HUDEP-2 (cell line): ENCODE measurements at regions not wholly inside any gene's neighbourhood (a gene's known extent, or its start where the extent isn't known, plus 50 kb on each side); places are given as distances from the start of the nearest gene placed in this dataset.

Experiments used
- DNase-seq, 76 experiments: peaks; one replicate each; lab custom pipeline; 2025; ENCODE audit not compliant: unreplicated experiment in 76 of 76; lab: John Stamatoyannopoulos, UW

DNA sequence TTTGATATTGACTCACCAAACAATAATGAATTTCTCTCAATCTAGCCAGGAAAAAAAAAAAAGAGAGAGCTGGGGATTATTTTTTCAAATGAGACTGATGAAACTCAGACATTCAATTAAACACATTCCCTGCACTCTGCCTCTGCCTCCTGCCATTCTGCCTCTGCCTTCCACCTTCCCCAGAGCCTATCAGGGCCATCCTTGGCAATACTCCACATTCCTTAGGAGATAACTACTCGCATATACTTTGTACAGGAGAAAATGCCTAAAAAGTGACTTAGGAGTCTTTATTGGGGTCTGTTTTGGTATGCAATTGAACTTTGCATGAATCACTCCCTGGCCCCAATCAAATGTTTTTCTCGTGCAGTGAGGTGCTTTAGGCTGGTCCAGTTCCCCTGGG, 246.6 kb upstream of the PLET1 start:
- no peak for DNase-seq

DNA sequence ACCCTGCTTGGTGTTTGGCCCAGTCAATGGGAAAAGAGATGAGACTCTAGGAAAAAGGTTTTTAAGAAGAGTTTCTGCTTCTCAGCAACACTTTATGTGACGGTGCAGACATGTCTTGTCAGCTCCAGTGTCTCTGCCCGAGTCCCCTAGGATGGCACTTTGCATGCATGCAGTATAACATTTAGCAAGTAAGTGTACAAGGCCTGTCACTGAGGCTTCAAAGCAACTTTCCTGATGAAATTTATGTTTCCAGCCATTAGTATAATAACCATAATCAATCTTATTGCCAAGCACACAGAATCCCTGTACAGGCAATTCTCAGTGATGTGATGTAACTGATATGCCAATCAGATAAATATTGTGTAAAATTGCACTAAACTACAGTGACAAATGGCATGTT, 248.1 kb upstream of the PLET1 start:
- DNase-seq, result no peak

DNA sequence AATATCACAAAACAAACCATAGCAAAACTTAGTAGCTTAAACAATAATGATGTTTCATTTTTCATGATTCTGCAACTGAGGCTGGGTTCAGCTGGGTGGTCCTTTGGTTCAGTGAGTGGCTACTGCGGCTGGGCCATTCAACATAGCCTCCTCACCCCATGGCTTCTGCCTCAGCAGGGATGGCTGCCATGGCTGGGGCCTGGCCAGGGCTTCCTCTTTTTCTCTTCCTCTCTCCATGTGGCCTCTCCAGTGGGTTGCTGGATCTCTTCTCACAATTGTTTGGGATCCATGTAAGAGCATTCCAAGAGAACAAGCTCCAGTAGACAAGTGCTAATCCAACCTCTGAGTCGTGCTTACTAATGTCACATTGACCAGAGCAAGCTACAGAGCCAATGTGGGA, 248.6 kb upstream of the PLET1 start:
- no peak for DNase-seq

DNA sequence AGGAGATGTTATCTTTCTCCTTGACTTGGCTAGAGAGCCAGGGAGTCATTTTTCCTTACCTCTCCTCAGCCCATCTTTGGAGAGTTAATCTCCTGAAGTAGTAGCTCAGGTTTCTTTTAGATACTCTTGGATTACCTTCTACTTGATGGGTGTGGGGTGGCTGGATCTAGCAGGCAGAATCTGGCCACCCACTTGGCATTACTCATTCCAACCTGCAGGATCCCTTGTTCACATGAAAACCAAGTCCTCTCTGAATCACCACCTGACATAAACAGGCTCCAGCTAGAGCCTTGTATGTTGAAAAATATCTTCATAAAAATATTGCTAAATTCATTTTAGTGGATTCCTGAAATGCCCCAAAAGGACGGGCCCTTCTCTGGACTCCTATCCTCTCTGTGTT, 250.6 kb upstream of the PLET1 start:
- no peak for DNase-seq

DNA sequence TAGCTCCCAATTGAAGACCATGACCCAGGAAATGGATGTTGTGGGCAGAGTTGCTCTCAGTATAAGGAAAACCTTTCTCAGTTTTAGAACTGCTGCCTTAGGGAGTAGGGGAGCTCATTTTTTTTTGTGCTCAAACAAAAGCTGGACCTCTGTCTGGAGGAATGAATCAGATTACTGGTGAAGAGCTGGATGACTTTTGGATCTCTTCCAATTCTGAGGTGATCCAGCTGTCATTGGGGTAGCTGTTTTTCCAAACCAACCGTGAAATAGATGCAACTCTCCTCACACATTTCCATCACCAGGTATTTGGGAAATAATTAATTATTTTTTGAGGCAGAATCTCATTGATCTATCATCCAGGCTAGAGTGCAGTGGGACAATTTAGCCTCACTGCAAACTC, 251.3 kb upstream of the PLET1 start:
- no peak for DNase-seq

DNA sequence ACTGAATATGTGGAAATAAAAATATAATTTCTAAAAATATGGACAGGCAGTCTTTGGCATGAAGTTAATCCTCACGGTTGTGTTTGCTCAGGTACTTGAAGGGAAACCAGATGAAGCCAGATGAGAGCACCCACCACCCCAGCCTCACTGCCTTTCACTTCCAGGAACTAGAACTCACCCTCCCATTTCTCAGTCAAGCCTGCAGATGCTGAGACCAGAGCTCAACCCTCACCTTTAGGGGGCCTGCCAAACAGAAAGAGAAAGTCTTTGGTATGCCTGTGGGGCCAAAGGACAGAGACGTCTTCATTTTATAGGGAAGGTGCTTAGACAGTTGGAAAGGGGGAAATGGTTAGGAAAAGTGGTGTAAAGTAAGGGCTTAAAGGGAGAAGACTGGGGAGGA, 252.8 kb upstream of the PLET1 start:
- no peak for DNase-seq

DNA sequence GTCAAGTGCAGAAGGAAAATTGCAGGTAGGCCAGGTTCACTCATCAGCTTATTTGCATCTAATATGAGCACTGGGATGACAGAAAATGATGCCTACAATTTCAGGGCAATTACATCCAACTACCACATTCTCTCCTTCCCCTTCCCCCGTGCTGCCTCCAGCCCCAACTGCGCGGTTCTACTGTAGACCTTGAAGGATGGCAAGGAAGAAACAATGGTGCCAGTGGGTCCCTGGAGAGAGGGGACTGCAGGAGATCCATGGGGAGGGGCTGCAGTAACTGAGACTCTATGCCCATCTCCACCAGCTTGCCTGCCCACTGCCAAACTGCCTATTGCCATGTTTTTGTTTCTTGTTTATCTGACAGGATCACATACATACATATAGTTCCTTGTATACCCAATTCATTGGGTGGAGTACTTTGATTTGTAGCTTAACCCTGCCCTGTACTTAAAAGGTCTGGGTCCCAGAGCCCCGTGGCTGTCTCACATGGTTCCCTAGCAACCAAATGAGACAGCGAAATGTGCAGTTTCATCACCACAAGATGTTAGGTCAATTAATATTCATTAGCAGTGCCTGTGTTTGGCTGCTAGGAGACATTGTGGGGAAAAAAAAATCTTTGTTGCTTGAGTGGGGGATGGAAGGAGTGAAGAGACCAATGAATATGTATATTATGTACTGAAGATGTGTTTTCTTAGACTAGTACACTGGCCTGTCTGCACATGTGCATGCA, 253.5 kb upstream of the PLET1 start:
- DNase-seq, result no peak

DNA sequence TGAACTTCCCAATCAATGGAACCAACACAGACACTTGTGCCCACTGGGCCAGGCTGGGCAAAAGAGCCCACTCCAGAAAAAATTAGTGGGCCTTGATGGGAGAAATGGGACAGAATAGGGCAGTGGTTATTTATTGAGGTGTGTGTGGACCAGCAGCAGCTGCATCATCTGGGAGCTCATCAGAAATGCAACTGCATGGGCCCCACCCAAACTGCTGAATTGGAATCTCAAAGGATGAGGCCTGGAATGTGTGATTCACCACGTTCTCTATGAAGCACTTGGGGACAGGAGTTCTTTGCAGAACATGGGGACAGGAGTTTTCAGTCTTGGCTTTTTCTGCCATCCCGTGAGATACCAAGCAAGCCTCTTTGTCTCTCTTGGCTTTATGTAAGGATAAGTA, 255.6 kb upstream of the PLET1 start:
- DNase-seq, result no peak

DNA sequence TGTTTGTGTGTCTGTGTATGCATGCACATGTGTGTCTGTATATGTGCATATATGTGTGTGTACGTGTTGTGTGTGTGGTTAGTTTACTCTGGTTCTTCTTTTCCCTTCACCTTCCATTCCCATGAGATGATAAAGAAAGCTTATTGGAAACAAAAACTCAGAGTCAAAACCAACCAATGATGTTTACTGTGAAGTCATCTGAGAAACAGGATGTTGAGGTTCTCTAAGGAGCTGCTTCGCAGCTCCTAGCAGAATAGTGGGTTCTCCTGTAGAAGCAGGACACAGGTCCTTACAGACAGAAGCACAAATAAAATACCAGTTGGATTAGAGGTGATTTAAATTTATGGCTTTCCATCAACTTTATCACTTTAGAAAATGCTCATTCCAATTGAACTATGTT, 256.1 kb upstream of the PLET1 start:
- no peak for DNase-seq

DNA sequence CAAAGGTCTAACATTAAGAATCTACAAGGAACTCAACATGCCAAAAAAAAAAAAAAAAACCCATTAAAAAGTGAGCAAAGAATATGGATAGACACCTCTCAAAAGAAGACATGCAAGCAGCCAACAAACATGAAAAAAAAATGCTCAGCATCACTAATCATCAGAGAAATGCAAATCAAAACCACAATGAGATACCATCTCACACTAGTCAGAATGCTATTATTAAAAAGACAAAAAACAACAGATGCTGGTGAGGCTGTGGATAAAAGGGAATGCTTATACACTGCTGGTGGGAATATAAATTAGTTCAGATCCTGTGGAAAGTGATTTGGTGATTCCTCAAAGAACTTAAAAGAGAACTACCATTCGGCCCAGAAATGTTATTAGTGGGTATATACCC, 257.7 kb upstream of the PLET1 start:
- DNase-seq, result no peak

DNA sequence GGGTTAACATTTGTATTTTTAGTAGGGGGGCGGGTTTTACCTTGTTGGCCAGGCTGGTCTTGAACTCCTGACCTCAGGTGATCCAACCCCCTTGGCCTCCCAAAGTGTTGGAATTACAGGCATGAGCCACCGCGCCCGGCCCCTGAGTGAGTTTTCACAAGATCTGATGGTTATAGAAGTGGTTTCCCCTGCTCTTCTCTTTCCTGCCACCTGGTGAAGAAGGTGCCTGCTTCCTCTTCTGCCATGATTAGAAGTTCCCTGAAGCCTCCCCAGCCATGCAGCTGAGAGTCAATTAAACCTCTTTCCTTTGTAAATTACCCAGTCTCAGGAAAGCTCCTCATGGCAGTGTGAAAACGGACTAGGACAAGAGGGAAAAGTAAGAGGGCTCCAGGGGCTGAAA, 259.1 kb upstream of the PLET1 start:
- no peak for DNase-seq

DNA sequence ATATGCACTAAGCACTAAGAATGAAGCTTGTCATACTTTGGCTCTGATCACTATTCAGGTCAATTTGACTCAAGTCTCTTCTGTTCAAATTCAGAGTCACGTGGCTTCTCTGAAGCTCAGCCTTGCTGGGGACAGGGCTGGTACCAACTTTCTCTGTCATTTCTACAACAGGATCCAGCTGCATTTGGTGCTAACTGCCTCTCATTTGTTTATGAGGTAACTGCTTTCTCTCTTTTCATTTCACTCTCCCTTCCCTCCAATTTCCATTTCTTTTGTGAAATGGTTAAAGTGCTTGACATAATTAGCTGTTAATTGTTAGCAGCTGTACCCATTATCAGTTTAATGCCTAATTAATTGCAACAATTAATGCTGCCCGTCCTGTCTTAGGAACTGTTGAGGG, 259.7 kb upstream of the PLET1 start:
- DNase-seq, result no peak

DNA sequence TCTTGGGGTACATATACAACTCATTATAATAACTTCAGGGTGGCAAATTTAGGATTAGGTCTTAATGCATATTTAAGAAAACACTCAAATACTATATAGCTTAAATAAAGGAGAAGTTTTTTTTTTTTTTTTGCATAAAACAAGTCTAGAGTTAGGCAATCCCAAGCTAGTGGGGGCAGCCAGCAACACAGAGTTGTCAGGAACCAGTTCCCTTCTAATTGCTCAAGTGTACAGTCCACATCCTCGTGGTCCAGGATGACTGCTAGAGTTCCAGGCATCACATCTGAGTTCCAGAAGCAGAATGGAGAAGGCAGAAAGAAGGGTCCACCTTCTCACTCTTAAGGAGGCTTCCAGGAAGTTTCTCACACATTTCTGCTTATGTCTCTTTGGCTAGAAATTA, 261.9 kb upstream of the PLET1 start:
- no peak for DNase-seq

DNA sequence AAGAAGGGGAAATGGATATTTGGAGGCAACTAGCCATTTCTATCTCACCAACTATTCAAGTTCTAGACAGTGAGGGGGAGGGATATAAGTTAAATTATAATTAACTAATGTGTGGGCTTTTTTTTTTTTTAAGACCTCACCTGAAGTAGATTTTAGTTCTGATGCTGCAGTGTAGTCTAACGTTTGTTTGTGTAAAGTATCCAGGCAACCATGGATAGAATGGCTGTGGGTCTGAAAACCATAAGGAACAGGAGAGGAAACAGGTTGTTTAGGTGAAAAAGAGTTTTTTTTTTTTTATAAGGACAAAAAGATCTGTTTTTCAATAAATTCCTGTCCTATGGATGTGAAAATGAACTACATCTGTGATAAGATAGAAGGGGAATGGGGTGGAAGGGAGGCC, 262.4 kb upstream of the PLET1 start:
- DNase-seq, result no peak

DNA sequence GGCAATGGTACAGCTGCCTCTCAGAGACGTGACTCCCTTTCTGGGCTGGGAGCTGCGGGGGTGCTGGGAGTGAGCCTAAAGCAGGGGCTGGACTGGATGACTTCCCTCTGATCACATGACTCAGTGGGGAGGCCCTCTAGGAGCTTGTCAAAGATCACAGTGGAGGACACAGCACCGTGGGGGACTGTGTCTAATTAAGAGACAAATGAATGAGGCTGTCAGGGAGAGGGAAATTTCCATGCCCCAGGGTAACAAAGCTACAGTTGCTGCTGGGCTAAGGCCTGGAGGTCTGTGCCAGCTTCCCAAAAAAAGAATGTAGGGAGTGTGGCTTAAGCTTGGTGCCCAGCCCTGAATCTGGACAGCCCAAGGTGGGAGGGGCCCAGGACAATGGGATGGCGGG, 262.8 kb upstream of the PLET1 start:
- no peak for DNase-seq

DNA sequence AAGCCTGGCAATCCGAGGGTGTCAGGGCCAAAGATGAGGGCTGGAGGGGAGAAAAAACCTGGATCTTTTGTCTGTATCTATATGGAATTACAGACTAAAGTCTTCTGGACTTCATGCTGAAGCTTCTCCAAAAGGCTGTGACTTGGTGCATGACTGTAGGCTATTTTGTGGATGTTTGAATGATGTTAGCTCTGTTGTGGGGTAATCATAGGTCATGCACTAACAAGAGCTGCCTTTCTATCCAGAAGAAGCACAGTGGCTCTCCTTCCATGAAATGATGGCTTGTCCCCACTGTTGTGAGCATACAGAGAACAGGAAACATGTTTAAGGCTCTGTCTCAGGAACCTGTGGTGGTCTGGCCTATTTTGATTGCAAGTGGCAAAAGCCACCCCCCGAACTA, 263.3 kb upstream of the PLET1 start:
- no peak for DNase-seq

DNA sequence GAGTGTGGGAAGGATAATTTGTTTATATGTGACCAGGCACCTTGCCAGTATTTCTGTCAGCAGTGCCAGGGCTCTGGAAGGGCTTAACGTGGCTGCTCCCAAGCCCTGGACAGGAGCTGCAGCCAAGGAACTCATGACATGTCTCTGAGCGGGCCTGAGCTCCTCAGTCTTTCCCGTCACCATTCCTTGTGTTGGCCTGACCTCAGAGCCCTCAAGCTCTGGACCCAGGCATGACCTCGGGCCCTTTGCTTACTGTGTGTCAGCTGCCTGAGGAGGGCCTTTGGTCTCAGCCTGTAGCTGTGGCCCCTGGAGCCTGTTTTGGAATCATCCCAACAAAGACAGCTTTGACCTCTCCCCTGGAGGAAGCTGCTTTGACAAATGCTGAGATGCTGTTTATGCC, 264.1 kb upstream of the PLET1 start:
- no peak for DNase-seq

DNA sequence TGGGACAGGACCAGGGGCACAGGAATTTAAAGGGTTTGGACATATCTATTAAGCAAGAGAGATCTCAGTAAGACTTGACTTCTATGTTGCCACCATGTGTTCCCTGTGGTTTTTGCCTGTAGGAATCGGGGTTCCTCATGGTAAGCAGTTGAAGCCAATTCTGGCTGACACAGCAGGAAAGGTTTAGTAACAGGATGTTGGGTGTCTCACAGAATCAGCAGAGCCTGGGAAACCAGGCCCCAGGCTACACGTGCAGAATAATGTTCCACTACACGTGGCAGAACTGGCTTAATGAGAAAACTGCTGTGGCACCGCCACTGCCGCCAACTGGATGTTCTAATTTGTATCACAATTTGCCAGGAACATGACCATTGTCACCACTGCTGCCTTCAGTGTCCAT, 264.6 kb upstream of the PLET1 start:
- no peak for DNase-seq

DNA sequence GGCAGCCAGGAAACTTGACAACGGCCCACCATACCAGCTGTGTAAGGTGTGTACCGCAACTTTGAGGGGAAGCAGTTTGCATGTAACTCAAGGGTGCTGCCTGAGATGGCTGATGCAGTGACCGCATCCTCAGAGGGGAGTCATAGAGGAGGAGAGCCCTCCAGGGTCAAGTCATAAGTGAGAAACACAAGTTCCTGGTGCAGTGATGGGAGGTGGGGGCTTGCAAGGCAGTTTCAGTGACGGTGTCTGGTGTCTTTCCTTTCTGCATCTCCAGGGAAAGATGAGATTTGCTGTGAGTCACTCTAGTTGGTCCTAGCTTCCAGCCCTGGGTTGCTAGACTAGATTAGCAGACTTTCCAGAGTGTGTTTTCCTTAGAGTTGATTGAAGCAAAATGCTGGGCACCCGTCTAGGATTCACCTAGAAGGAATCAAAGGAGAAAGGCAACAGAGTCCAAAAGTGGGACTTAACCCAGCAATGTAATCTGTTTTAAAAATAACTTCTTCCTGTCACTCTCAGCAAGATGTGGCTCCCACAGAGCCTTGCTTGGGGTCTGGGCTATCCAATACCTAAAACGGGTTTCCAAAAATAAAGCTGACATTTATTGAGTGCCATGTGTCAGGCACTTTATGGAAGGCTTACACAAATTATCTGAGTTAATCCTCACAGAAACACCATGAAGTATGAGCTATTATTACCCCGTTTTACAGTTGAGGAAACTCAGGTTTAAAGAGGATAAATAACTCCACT, 265.4 kb upstream of the PLET1 start:
- no peak for DNase-seq

DNA sequence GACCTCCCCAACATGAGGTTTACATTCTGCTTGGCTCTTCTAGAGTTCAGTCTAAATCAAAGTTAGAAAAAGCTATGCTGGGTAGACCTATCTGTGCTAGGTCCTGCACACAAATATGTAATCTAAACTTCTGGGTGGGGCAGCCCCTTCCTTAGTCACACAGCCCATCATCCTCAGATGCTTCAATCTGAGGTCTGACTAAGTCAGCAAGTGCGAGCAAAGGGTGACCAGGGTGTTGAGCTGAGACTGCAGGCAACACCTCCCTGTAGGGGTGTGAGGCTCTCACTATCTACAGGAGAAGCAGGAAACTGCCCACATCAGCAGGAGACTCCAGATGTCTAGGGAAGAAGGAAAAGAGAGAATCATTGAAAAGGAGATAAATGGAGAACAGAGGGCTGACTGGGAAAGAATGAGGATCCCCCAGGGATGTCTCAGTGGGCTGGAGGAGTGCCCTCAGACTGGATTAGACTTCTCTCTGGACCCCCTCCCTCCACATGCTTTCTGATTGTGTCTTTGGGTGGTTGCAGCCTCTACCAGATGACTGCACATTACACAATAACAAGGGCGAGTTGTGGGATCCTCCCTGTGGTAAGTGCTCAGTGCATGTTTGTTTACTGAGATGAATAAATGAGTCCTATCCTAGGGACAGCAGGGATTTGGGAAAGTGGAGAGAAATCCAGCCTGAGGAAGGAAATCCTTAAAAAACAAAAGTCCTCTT, 266.2 kb upstream of the PLET1 start:
- no peak for DNase-seq

DNA sequence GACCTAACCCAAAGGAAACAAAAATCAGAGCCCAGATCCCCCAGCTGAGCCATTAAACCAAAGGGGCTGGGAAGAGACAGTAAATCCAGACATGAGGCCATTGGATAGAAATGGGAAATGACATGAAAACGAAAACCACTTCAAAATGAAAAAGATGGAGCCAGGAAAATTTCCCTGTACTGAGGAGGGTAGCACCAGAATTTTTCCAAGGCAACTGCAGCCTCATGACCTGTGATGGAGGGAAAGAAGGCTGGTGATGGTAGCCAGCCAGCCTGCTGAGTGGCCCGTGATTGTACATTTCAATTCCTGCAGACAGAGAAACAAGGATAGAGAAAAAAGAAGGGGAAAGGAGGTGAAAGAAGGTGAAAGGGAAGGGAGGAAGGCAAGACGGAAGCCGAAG, 268.4 kb upstream of the PLET1 start:
- no peak for DNase-seq

DNA sequence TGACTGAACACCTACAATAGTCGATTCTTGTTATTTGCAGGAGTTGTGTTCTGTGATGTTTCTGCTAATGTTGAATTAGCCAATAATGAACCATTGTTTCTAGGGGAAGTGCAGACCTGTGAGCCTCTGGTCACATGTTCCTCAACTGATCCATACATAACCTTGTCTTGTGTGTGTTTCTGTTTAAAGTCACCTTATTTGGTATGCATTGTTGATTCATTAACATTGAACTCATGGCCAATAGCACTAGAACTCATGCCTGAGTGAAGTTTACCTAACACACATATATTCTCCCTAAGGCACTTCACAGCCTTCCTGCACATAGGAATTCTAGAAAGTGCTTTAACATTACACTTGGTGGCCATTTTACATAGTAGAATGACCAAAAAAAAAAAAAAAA, 271.8 kb upstream of the PLET1 start:
- DNase-seq, result no peak
